ENCODE measurements at regions not wholly inside any gene's neighbourhood (a gene's known extent, or its start where the extent isn't known, plus 50 kb on each side); places are given as distances from the start of the nearest gene placed in this dataset.

GRCh38 chr2:58358026-58358425 is 116.9 kb upstream of the FANCL start:
- H3K27me3 ChIP-seq: no peaks in the 10 kb centered on the region
- H3K27ac ChIP-seq: no peak overlapping the region
- H3K9me3 ChIP-seq: no peaks in the 10 kb centered on the region
- intact Hi-C loops (cut with DNase I): no loop called here
- H3K4me3 ChIP-seq: no peak overlapping the region
- no peaks in the 10 kb centered on the region for H3K36me3 ChIP-seq
- TF ChIP-seq CTCF (IDR thresholded peaks at IDR 0.05): no peak
- no peaks in the 10 kb centered on the region for H3K4me1 ChIP-seq (ENCODE audit: insufficient read depth)
- DNase-seq: no peak
- WGBS, 3 donors: 25 to 46% (median 33%) methylated on average over 1 of the region's 1 CpG

- no peaks in the 10 kb centered on the region for H3K9me3 ChIP-seq
- H3K27me3 ChIP-seq: no peaks in the 10 kb centered on the region
- DNase-seq: no peak
- H3K4me3 ChIP-seq: no peak overlapping the region
- intact Hi-C loops (cut with DNase I): no loop called here
- TF ChIP-seq CTCF (IDR thresholded peaks at IDR 0.05) (no peak), POLR2A (IDR thresholded peaks at IDR 0.05) (no peak), EP300 (IDR thresholded peaks at IDR 0.05) (no peak)
- WGBS, 3 donors: 27 to 43% (median 37%) methylated on average over 2 of the region's 2 CpGs
- H3K4me1 ChIP-seq (ENCODE audit: insufficient read depth): no peaks in the 10 kb centered on the region
- H3K36me3 ChIP-seq: no peaks in the 10 kb centered on the region
- H3K27ac ChIP-seq: no peak overlapping the region
Measured at GRCh38 chr2:58357521-58357920, 116.4 kb upstream of the FANCL start.

- intact Hi-C loops (cut with DNase I): no loop called here
- WGBS, 3 donors: 75 to 90% (median 76%) methylated on average over 1 of the region's 1 CpG
Measured at GRCh38 chr2:58354230-58354629, 113.1 kb upstream of the FANCL start.

GRCh38 chr2:58350484-58350883 is 109.4 kb upstream of the FANCL start:
- Histone ChIP-seq H3K4me1 (ENCODE audit: insufficient read depth) (no peaks in the 10 kb centered on the region), H3K4me3 (no peak overlapping the region), H3K27ac (no peak overlapping the region), H3K9me3 (no peaks in the 10 kb centered on the region), H3K27me3 (no peaks in the 10 kb centered on the region), H3K36me3 (no peaks in the 10 kb centered on the region)
- TF ChIP-seq POLR2A (IDR thresholded peaks at IDR 0.05) (no peak), CTCF (IDR thresholded peaks at IDR 0.05) (no peak), EP300 (IDR thresholded peaks at IDR 0.05) (no peak)
- no peak for DNase-seq
- intact Hi-C loops (cut with DNase I): no loop called here
- 67 to 72% (median 71%) methylated on average over 2 of the region's 2 CpGs for WGBS, 3 donors

More at GRCh38 chr2:58354230-58354629, 113.1 kb upstream of the FANCL start:
- no peaks in the 10 kb centered on the region for H3K27me3 ChIP-seq
- no peak overlapping the region for H3K4me3 ChIP-seq
- TF ChIP-seq POLR2A (IDR thresholded peaks at IDR 0.05) (no peak), EP300 (IDR thresholded peaks at IDR 0.05) (no peak), CTCF (IDR thresholded peaks at IDR 0.05) (no peak)
- no peak for DNase-seq
- no peaks in the 10 kb centered on the region for H3K36me3 ChIP-seq
- H3K9me3 ChIP-seq: no peaks in the 10 kb centered on the region
- H3K4me1 ChIP-seq (ENCODE audit: insufficient read depth): no peaks in the 10 kb centered on the region
- H3K27ac ChIP-seq: no peak overlapping the region

GRCh38 chr2:58347810-58348209 is 106.7 kb upstream of the FANCL start:
- TF ChIP-seq EP300 (IDR thresholded peaks at IDR 0.05) (no peak), CTCF (IDR thresholded peaks at IDR 0.05) (no peak), POLR2A (IDR thresholded peaks at IDR 0.05) (no peak)
- 39 to 60% (median 60%) methylated on average over 1 of the region's 1 CpG for WGBS, 3 donors
- H3K9me3 ChIP-seq: no peaks in the 10 kb centered on the region
- H3K4me1 ChIP-seq (ENCODE audit: insufficient read depth): no peaks in the 10 kb centered on the region
- no peak for DNase-seq
- H3K36me3 ChIP-seq: no peaks in the 10 kb centered on the region
- no peak overlapping the region for H3K4me3 ChIP-seq
- no peaks in the 10 kb centered on the region for H3K27me3 ChIP-seq
- no peak overlapping the region for H3K27ac ChIP-seq
- intact Hi-C loops (cut with DNase I): no loop called here
